ENCODE measurements at regions not wholly inside any gene's neighbourhood (a gene's known extent, or its start where the extent isn't known, plus 50 kb on each side); places are given as distances from the start of the nearest gene placed in this dataset.
"Not testable (repeated sequence)": the region's sequence is repeated elsewhere in the genome, so short reads cannot be mapped to it uniquely, and the experiment has no call there.

DNA sequence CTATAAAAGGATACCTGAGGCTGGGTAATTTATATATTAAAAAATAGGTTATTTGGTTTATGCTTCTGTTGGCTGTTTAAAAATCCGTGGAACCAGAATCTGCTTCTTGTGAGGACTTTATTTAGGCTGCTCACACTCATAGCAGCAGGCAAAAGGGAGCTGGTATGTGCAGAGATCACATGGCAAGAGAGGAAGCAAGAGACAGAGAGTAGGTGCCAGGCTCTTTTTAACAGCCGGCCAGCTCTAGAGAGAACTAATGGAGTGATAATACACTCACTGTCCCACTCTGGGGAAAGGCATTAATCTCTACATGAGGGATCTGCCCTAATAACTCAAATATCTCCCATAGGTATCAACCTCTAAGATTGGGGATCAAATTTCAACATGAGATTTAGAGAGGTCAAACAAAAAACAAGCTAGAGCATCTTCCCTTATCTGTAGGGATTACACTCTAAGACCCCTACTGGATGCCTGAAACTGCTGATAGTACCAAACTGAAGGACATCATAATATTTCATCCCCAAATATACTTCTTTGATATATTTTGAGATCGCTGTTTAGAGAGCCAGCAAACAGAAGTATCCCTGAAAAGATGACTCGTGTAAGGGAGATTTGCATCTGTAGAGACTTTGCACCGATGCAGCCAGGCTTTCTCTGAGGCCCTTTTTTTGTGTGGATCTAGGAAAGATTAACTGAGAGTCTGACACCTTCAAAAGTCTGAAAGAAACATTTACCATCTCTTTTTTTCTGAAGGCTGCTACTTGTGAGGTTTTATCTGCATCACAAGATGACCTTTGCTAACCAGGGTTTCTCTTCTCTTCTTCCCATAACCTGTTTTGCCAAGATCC, 717.0 kb upstream of the MBL2 start:
- intact Hi-C loops (cut with micrococcal nuclease; ENCODE audit: unreplicated experiment): no loop called here
- no peak overlapping the region for H3K4me3 ChIP-seq (ENCODE audit: low read depth, low read length)
- peaks cover 21% of the 10 kb centered on the region for H3K9me3 ChIP-seq
- H3K27me3 ChIP-seq (replicated peaks; ENCODE audit: control insufficient read depth, insufficient read depth, low read length): no peaks in the 10 kb centered on the region
- Mint-ChIP-seq H3K27me3 (ENCODE audit: insufficient read depth, unreplicated experiment) (peaks cover 2% of the 10 kb centered on the region), H3K36me3 (ENCODE audit: insufficient read depth, unreplicated experiment) (no peaks in the 10 kb centered on the region), H3K4me3 (ENCODE audit: unreplicated experiment) (no peak overlapping the region), H3K27ac (ENCODE audit: unreplicated experiment) (no peak overlapping the region), H3K4me1 (ENCODE audit: low read depth, unreplicated experiment) (no peaks in the 10 kb centered on the region), H3K9me3 (ENCODE audit: unreplicated experiment) (peaks cover 30% of the 10 kb centered on the region)
- H3K36me3 ChIP-seq (ENCODE audit: control insufficient read depth, insufficient read depth, low read length): no peaks in the 10 kb centered on the region
- BruUV-seq (replicated peaks): no TSS peak
- TF ChIP-seq, protein P1, sequence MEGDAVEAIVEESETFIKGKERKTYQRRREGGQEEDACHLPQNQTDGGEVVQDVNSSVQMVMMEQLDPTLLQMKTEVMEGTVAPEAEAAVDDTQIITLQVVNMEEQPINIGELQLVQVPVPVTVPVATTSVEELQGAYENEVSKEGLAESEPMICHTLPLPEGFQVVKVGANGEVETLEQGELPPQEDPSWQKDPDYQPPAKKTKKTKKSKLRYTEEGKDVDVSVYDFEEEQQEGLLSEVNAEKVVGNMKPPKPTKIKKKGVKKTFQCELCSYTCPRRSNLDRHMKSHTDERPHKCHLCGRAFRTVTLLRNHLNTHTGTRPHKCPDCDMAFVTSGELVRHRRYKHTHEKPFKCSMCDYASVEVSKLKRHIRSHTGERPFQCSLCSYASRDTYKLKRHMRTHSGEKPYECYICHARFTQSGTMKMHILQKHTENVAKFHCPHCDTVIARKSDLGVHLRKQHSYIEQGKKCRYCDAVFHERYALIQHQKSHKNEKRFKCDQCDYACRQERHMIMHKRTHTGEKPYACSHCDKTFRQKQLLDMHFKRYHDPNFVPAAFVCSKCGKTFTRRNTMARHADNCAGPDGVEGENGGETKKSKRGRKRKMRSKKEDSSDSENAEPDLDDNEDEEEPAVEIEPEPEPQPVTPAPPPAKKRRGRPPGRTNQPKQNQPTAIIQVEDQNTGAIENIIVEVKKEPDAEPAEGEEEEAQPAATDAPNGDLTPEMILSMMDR (IDR thresholded peaks at IDR 0.05; ENCODE audit: insufficient read depth in 1 of 2, low read depth in 1 of 2, low read length in 1 of 2, severe bottlenecking in 1 of 2, unreplicated experiment in 1 of 2): no peak
- POLR2A ChIA-PET: no interaction called here
- CTCF ChIA-PET: interaction anchor here (0.9 kb wide), 1 partner anchor 86 kb away, joined by 4 read pairs; no protein-coding TSS in a partner anchor
- H3K4me1 ChIP-seq: no peaks in the 10 kb centered on the region
- DNase-seq: no peak

DNA sequence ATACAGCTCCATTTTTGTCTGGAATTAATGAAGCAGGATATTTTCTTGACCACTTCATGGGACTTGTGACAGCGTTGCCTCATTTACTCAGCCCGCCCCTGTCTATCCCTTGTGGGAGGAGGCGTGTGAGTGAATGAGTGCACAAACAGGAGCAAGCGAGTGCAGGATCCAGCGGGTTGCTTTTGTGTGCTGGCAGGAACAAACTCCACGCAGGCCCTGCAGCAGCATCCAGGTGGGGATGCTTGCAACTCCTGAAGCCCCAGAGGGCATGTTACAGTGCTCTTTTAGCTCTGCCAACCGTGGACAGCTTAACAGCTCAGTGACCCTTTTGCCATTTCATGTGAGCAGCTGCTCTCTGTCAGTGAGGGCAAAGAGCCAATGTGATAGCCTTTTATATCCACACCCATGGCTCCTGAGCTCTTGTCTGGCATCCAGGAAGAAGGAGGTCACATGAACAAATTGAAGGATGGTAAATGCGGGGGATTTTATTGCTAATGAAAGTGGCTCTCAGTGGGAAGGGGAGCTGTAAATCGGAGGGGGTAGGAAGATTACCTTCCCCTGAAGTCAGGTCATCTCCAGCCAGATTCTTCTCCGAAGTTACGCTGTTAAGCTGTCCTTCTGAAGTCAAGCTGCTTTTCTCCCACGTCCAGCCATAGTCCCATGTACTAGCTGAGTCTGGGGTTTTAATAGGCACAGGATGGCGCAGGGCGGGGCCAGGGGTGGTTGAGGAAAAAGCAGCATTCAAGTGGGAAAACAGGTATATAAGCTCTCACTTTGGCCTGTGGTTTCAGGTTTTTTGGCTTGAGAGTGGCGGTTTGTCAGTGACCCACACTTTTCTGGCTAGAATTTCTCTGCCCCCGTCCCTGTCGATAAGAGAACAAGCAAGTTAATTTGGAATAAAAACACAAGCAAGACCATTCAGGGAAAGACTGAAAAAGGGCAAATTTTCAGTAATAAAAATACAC, 714.7 kb upstream of the MBL2 start:
- Histone ChIP-seq H3K27me3 (replicated peaks; ENCODE audit: control insufficient read depth, insufficient read depth, low read length) (no peaks in the 10 kb centered on the region), H3K4me1 (no peaks in the 10 kb centered on the region), H3K9me3 (peaks cover 24% of the 10 kb centered on the region), H3K36me3 (ENCODE audit: control insufficient read depth, insufficient read depth, low read length) (no peaks in the 10 kb centered on the region), H3K4me3 (ENCODE audit: low read depth, low read length) (no peak overlapping the region)
- H3K27me3 Mint-ChIP-seq (ENCODE audit: insufficient read depth, unreplicated experiment): peaks cover 2% of the 10 kb centered on the region
- no peaks in the 10 kb centered on the region for H3K36me3 Mint-ChIP-seq (ENCODE audit: insufficient read depth, unreplicated experiment)
- no peaks in the 10 kb centered on the region for H3K4me1 Mint-ChIP-seq (ENCODE audit: low read depth, unreplicated experiment)
- H3K27ac Mint-ChIP-seq (ENCODE audit: unreplicated experiment): no peak overlapping the region
- no peak for DNase-seq
- intact Hi-C loops (cut with micrococcal nuclease; ENCODE audit: unreplicated experiment): no loop called here
- ChIA-PET POLR2A (no interaction called here), CTCF (no interaction called here)
- BruUV-seq (replicated peaks): no TSS peak
- H3K9me3 Mint-ChIP-seq (ENCODE audit: unreplicated experiment): peaks cover 28% of the 10 kb centered on the region
- no peak overlapping the region for H3K4me3 Mint-ChIP-seq (ENCODE audit: unreplicated experiment)
- TF ChIP-seq, protein P1 (IDR thresholded peaks at IDR 0.05; ENCODE audit: insufficient read depth in 1 of 2, low read depth in 1 of 2, low read length in 1 of 2, severe bottlenecking in 1 of 2, unreplicated experiment in 1 of 2): no peak

DNA sequence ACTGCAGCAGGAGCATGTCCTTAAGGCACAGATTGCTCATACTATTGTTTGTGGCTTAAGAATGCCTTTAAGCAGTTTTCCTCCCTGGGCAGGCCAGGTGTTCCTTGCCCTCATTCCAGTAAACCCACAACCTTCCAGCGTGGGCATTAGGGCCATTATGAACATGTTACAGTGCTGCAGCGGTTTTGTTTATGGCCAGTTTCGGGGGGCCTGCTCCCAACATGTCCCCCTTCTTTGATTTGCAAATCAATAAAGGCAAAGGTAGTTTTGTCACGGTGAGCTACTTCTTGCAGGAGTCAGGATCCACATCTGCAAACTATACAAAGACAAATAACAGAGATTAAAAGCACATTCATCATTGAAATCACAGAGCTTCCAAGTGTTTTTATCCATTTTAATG, 712.8 kb upstream of the MBL2 start:
- H3K36me3 Mint-ChIP-seq (ENCODE audit: insufficient read depth, unreplicated experiment); H3K36me3 ChIP-seq (ENCODE audit: control insufficient read depth, insufficient read depth, low read length); H3K4me3 Mint-ChIP-seq (ENCODE audit: unreplicated experiment); H3K27ac Mint-ChIP-seq (ENCODE audit: unreplicated experiment); H3K4me1 ChIP-seq; POLR2A ChIA-PET; DNase-seq; intact Hi-C loops (cut with micrococcal nuclease; ENCODE audit: unreplicated experiment); H3K27me3 Mint-ChIP-seq (ENCODE audit: insufficient read depth, unreplicated experiment); H3K4me3 ChIP-seq (ENCODE audit: low read depth, low read length); H3K4me1 Mint-ChIP-seq (ENCODE audit: low read depth, unreplicated experiment); H3K27me3 ChIP-seq (replicated peaks; ENCODE audit: control insufficient read depth, insufficient read depth, low read length); BruUV-seq (replicated peaks): not testable (repeated sequence)
- peaks cover 24% of the 10 kb centered on the region for H3K9me3 ChIP-seq
- CTCF ChIA-PET: interaction anchor here (0.5 kb wide), 1 partner anchor 744 kb away, joined by 3 read pairs; no protein-coding TSS in a partner anchor
- peaks cover 28% of the 10 kb centered on the region for H3K9me3 Mint-ChIP-seq (ENCODE audit: unreplicated experiment)
